Prostate gland (tissue), 2 donors: ENCODE measurements at regions not wholly inside any gene's neighbourhood (a gene's known extent, or its start where the extent isn't known, plus 50 kb on each side); places are given as distances from the start of the nearest gene placed in this dataset.

Experiments
- DNase-seq: peaks from one replicate; pipeline ENCODE4 v3.0.0-alpha.2; 2019; ENCODE audit warnings: low spot score
- H3K27ac ChIP-seq, 2 donors: fragments of 200-600 bp; sonication (generic); 2 replicates each; pipeline ENCODE4 v1.5.1; 2017 to 2019
- H3K27me3 ChIP-seq: fragments of 200-600 bp; sonication (generic); replicated peaks from 2 replicates; pipeline ENCODE4 v1.5.1; 2019; ENCODE audit not compliant: insufficient read depth
- H3K36me3 ChIP-seq, 2 donors: fragments of 200-600 bp; sonication (generic); 1 replicate in 1 of 2; 2 replicates in 1 of 2; pipeline versions ENCODE4 v1.5.1 to v1.8.1; 2017 to 2019
- H3K4me1 ChIP-seq: fragments of 200-600 bp; sonication (generic); replicated peaks from 2 replicates; pipeline ENCODE4 v1.5.1; 2019
- H3K4me3 ChIP-seq, 2 donors: fragments of 200-600 bp; sonication (generic); 2 replicates each; pipeline ENCODE4 v1.5.1; 2017 to 2019
- H3K9me3 ChIP-seq: fragments of 200-600 bp; sonication (generic); 2 replicates; pipeline ENCODE4 v1.5.1; 2017
- POLR2A ChIP-seq: fragments of 450-650 bp; IDR thresholded peaks from one replicate; pipeline ENCODE4 v1.6.1; 2016; ENCODE audit warnings: antibody characterized with exemption, mild to moderate bottlenecking
- POLR2AphosphoS5 ChIP-seq: sonication (generic); formaldehyde crosslinking; IDR thresholded peaks from one replicate; pipeline ENCODE4 v1.6.1; 2017; ENCODE audit warnings: antibody characterized with exemption
- WGBS: methylation state at CpG from one replicate; pipeline ENCODE4 v1.1.5; 2018; 5-methylcytosine and 5-hydroxymethylcytosine counted together
- intact Hi-C: fragments of 100-400 bp; cut with DNase I; formaldehyde crosslinking; loops from one replicate; pipeline ENCODE4 v1.14.2; 2022
- TF ChIP-seq, protein P1 (sequence below), 4 experiments: fragments of 200-600 bp in 2 of 4; fragments of 450-650 bp in 2 of 4; sonication (generic) in 2 of 4; IDR thresholded peaks; 1 replicate in 3 of 4; 2 replicates in 1 of 4; pipeline ENCODE4 v1.5.1; 2016 to 2019; ENCODE audit warnings: antibody characterized with exemption in 4 of 4, mild to moderate bottlenecking in 2 of 4, moderate library complexity in 2 of 4

DNA sequence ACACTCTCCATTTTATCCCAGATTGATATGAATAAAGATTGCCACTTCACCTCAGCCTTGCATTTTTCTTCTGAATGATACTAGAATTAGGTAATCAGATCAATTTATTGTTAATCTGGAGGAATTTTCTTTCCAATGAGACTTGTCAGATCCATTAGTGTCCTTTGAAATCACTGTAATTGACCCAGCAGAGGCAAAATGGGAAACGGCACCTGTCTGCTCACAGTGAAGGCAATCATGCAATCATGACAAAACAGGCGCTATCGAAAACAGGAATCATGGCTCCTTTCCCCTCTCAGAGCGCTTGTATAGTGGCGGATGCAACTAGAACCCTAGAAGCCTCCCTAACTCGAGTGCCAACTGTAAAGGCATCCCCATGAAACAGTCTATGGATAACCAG, 417.6 kb downstream of the GALC start:
- WGBS, result 93% methylated on average over 6 of the region's 6 CpGs
- TF ChIP-seq, protein P1, sequence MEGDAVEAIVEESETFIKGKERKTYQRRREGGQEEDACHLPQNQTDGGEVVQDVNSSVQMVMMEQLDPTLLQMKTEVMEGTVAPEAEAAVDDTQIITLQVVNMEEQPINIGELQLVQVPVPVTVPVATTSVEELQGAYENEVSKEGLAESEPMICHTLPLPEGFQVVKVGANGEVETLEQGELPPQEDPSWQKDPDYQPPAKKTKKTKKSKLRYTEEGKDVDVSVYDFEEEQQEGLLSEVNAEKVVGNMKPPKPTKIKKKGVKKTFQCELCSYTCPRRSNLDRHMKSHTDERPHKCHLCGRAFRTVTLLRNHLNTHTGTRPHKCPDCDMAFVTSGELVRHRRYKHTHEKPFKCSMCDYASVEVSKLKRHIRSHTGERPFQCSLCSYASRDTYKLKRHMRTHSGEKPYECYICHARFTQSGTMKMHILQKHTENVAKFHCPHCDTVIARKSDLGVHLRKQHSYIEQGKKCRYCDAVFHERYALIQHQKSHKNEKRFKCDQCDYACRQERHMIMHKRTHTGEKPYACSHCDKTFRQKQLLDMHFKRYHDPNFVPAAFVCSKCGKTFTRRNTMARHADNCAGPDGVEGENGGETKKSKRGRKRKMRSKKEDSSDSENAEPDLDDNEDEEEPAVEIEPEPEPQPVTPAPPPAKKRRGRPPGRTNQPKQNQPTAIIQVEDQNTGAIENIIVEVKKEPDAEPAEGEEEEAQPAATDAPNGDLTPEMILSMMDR (IDR thresholded peaks at IDR 0.05), result no peak
- TF ChIP-seq POLR2A, result no peak
- no peak for TF ChIP-seq POLR2AphosphoS5

DNA sequence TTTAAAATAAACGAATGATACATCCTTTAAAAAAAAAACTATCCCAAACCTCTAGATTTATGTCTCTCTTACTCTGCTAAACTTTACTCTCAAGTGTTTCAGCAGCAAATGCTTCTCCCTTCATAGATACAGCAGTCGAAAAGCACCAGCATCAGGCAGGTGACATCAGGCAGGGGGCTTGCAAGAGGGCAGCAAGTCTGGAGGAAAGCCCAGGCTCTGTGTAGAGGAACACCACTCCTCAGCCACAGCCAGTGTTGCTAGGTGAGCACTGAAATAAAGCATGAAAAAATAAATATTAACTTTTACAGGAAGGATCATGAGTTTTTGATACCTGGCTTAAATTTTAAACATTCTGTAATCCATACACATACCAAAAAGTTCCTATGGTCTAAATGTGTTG, 419.4 kb downstream of the GALC start:
- no peaks in the 10 kb centered on the region for H3K27me3 ChIP-seq
- intact Hi-C loops, result no loop called here
- no peaks in the 10 kb centered on the region for H3K9me3 ChIP-seq
- no peak for DNase-seq
- TF ChIP-seq POLR2AphosphoS5, result no peak
- no peak for TF ChIP-seq POLR2A
- TF ChIP-seq, protein P1 (IDR thresholded peaks at IDR 0.05), result no peak
- 62% methylated on average over 2 of the region's 2 CpGs for WGBS
- no peaks in the 10 kb centered on the region for H3K36me3 ChIP-seq
- H3K27ac ChIP-seq, result no peak overlapping the region
- H3K4me1 ChIP-seq, result no peaks in the 10 kb centered on the region
- no peak overlapping the region for H3K4me3 ChIP-seq

More for the DNA sequence above, 417.6 kb downstream of the GALC start:
- DNase-seq, result no peak
- Histone ChIP-seq H3K4me3 (no peak overlapping the region), H3K9me3 (no peaks in the 10 kb centered on the region), H3K4me1 (no peaks in the 10 kb centered on the region), H3K27me3 (no peaks in the 10 kb centered on the region), H3K36me3 (no peaks in the 10 kb centered on the region), H3K27ac (no peak overlapping the region)
- intact Hi-C loops, result no loop called here

DNA sequence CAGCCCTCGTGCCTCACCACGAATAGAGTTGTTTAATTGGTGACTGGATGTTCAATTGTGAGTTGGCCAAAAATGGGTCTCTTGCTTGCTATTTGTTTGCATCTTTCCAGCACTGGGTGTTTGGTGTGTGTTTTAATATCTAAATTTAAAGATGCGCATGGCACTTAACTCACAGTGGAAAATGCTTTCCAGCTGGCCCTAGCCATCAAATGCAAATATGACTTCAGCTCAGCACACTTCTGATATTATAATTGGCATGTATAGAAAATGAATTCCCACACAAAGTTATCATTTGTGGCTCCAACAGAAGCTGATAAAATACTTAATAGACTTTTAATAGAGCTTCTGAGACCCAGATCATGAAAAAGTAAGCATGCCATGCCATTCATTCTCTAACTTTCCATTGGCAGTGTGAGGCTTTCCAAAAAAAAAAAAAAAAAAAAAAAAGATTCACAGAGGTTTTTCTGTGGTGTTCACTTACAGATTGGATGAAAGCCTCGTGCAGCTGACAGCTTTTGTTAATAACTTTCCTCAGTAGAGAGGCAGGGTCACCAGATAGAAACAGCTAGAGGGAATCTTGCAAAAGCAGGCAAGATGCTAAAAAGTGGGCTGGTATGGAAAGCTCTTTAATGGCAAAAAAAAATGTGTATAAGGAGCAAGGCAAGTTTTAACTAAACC, 425.2 kb downstream of the GALC start:
- H3K4me1 ChIP-seq, result no peaks in the 10 kb centered on the region
- H3K4me3 ChIP-seq, result no peak overlapping the region
- H3K9me3 ChIP-seq, result no peaks in the 10 kb centered on the region
- H3K36me3 ChIP-seq, result no peaks in the 10 kb centered on the region
- intact Hi-C loops, result no loop called here
- H3K27ac ChIP-seq, result no peak overlapping the region
- DNase-seq, result no peak
- no peaks in the 10 kb centered on the region for H3K27me3 ChIP-seq
- TF ChIP-seq POLR2AphosphoS5, result no peak
- TF ChIP-seq, protein P1 (IDR thresholded peaks at IDR 0.05), result no peak
- no peak for TF ChIP-seq POLR2A
- 27% methylated on average over 4 of the region's 4 CpGs for WGBS

GRCh38 chr14:87566991-87567390, 426.0 kb downstream of the GALC start:
- no peaks in the 10 kb centered on the region for H3K9me3 ChIP-seq
- no peaks in the 10 kb centered on the region for H3K27me3 ChIP-seq
- no peak for DNase-seq
- TF ChIP-seq, protein P1 (IDR thresholded peaks at IDR 0.05), result no peak
- TF ChIP-seq POLR2A (no peak), POLR2AphosphoS5 (no peak)
- 4% methylated on average over 2 of the region's 2 CpGs for WGBS
- no peak overlapping the region for H3K4me3 ChIP-seq
- H3K4me1 ChIP-seq, result no peaks in the 10 kb centered on the region
- no peak overlapping the region for H3K27ac ChIP-seq
- H3K36me3 ChIP-seq, result no peaks in the 10 kb centered on the region
- intact Hi-C loops, result no loop called here

DNA sequence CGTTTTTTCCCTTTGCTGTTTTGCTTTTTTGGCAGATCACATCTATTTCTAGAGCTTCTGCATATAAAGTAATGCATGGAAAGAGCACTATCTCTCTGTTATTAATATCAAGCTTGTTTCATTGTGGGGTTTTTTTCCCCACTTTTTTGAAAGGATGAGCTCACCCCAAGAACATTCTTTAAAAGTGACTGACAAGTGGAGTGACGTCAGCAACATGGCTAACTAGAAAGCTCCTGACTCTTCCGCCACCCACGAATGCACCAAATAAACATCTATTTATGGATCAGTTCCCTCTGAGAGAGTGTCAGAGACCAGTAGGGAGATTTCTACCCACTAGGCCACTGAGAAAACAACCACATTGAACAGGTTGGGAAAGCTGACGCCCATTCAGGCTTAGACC, 445.4 kb downstream of the GALC start:
- no peak overlapping the region for H3K4me3 ChIP-seq
- H3K4me1 ChIP-seq, result no peaks in the 10 kb centered on the region
- TF ChIP-seq POLR2A (no peak), POLR2AphosphoS5 (no peak)
- TF ChIP-seq, protein P1 (IDR thresholded peaks at IDR 0.05), result no peak
- no peaks in the 10 kb centered on the region for H3K36me3 ChIP-seq
- no peak overlapping the region for H3K27ac ChIP-seq
- intact Hi-C loops, result no loop called here
- DNase-seq, result no peak
- WGBS, result 73% methylated on average over 5 of the region's 5 CpGs
- no peaks in the 10 kb centered on the region for H3K9me3 ChIP-seq
- H3K27me3 ChIP-seq, result no peaks in the 10 kb centered on the region
